Stomach smooth muscle (tissue), 2 donors: ENCODE measurements at regions not wholly inside any gene's neighbourhood (a gene's known extent, or its start where the extent isn't known, plus 50 kb on each side); places are given as distances from the start of the nearest gene placed in this dataset.

Source experiments
- H3K27ac ChIP-seq: one replicate; pipeline ENCODE4 v1.7.0; 2013; ENCODE audit warnings: mild to moderate bottlenecking, low read length, inconsistent platforms
- H3K27me3 ChIP-seq, 2 donors: one replicate each; pipeline ENCODE4 v1.7.0; 2013; ENCODE audit warnings: low read length in 2 of 2; ENCODE audit not compliant: insufficient read depth in 2 of 2, control insufficient read depth in 1 of 2
- H3K36me3 ChIP-seq, 2 donors: one replicate each; pipeline ENCODE4 v1.7.0; 2013; ENCODE audit warnings: low read length in 2 of 2; ENCODE audit not compliant: control insufficient read depth in 2 of 2, insufficient read depth in 2 of 2
- H3K4me1 ChIP-seq: one replicate; pipeline ENCODE4 v1.7.0; 2013; ENCODE audit warnings: low read length; ENCODE audit not compliant: control insufficient read depth, insufficient read depth
- H3K4me3 ChIP-seq, 2 donors: one replicate each; pipeline ENCODE4 v1.7.0; 2013; ENCODE audit warnings: low read length in 2 of 2
- H3K9ac ChIP-seq, 2 donors: one replicate each; pipeline ENCODE4 v1.7.0; 2013; ENCODE audit warnings: low read length in 2 of 2, mild to moderate bottlenecking in 1 of 2
- H3K9me3 ChIP-seq, 2 donors: one replicate each; pipeline ENCODE4 v1.7.0; 2013; ENCODE audit warnings: low read length in 2 of 2; ENCODE audit not compliant: control insufficient read depth in 2 of 2
- donor health status: healthy.
- donor health status: Pancreatic carcinoma.

DNA sequence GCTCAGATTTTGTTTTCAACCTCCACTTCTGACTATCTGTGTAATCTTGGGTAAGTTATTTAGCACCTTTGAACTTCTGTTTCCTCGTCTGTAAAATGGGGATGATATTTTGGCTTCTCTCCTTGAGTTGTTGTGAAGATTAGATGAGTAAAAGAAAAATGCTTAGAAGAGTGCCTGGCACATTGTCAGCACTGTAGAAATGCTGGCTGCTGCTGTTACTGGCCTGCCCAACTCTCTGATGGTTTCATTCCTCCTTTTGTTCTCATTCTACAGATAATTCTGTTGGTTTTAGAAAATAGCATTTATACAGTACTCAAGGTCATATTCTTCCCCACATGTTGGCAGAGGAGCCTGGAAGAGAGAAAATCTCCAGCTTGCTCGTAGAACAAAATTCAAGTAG lies 547.2 kb upstream of the JAG1 start:
- H3K27ac ChIP-seq, result no peak overlapping the region
- no peak overlapping the region for H3K4me3 ChIP-seq
- no peaks in the 10 kb centered on the region for H3K36me3 ChIP-seq
- H3K9ac ChIP-seq, result no peak overlapping the region
- no peaks in the 10 kb centered on the region for H3K9me3 ChIP-seq
- peaks cover 2% of the 10 kb centered on the region for H3K4me1 ChIP-seq
- no peaks in the 10 kb centered on the region for H3K27me3 ChIP-seq

DNA sequence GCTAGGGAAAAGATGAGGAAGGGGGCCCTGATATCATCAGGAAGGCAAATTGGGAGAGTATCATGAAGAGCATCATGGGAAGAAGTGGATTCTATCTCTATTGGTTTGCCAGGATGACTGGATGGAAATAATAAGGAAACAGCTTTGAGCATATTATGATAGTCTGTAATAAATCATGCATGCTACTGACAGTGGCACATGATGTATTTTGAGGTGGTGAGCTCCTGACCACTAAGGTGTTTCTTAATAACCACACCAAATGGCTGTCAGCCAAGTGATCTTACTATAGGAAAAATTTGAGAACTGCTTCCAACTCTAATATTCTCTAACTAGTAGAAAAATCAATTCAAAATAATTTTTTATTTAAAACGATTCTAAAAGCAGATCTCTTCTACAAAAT lies 548.4 kb upstream of the JAG1 start:
- Histone ChIP-seq H3K9ac (no peak overlapping the region), H3K4me3 (no peak overlapping the region), H3K27me3 (no peaks in the 10 kb centered on the region), H3K9me3 (no peaks in the 10 kb centered on the region), H3K27ac (no peak overlapping the region), H3K36me3 (no peaks in the 10 kb centered on the region), H3K4me1 (no peaks in the 10 kb centered on the region)

DNA sequence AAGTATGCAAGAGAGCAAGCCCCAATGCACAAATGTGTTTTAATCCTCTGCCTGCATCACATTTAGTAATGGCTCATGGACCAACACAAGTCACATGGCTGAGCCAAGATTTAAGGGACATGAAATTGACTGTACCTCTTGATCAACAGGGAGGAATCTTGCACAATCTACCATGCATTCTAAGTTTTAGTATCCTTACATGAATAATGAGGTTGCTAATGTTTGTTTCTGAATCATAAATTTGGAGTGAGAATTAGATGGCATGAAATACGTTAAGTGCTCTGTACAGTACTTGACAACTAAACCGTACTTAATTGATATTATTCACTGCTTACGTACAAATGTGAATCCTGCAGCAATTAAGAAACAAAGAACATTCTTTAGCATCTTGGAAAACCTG lies 553.8 kb upstream of the JAG1 start:
- no peak overlapping the region for H3K27ac ChIP-seq
- H3K4me1 ChIP-seq, result peaks cover 5% of the 10 kb centered on the region
- H3K27me3 ChIP-seq, result no peaks in the 10 kb centered on the region
- H3K9ac ChIP-seq, result no peak overlapping the region
- H3K36me3 ChIP-seq, result no peaks in the 10 kb centered on the region
- H3K4me3 ChIP-seq, result no peak overlapping the region
- H3K9me3 ChIP-seq, result no peaks in the 10 kb centered on the region

GRCh38 chr20:11229772-11230171 lies 556.0 kb upstream of the JAG1 start:
- no peaks in the 10 kb centered on the region for H3K36me3 ChIP-seq
- no peak overlapping the region for H3K4me3 ChIP-seq
- H3K9ac ChIP-seq, result no peak overlapping the region
- peaks cover 5% of the 10 kb centered on the region for H3K4me1 ChIP-seq
- no peaks in the 10 kb centered on the region for H3K9me3 ChIP-seq
- no peaks in the 10 kb centered on the region for H3K27me3 ChIP-seq
- H3K27ac ChIP-seq, result no peak overlapping the region

DNA sequence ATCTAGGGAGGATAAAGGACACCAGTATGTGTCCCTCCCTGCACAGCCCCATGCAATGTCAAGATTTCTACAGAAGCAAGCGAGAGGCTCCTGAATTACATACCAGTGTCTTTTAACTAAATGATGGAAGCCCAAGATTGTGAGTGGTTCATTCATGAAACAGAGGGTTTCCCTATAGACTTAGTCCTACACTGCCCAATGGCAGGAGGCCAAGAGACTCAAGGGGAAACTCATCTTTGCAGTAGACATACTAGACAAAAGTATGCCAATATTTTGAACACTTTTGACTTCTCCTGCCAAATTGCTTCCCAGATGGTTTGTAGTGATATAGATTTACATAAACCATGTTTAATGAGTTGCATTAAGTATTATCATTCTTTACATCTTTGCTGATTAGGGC lies 557.2 kb upstream of the JAG1 start:
- no peak overlapping the region for H3K27ac ChIP-seq
- no peaks in the 10 kb centered on the region for H3K27me3 ChIP-seq
- no peaks in the 10 kb centered on the region for H3K36me3 ChIP-seq
- H3K9ac ChIP-seq, result no peak overlapping the region
- H3K9me3 ChIP-seq, result no peaks in the 10 kb centered on the region
- no peak overlapping the region for H3K4me3 ChIP-seq
- H3K4me1 ChIP-seq, result peaks cover 5% of the 10 kb centered on the region

- Histone ChIP-seq H3K4me1 (peaks cover 5% of the 10 kb centered on the region), H3K9ac (no peak overlapping the region), H3K9me3 (no peaks in the 10 kb centered on the region), H3K36me3 (no peaks in the 10 kb centered on the region), H3K27ac (no peak overlapping the region), H3K4me3 (no peak overlapping the region), H3K27me3 (no peaks in the 10 kb centered on the region)
These were observed 558.2 kb upstream of the JAG1 start for GRCh38 chr20:11231742-11232648.

- Histone ChIP-seq H3K9ac (no peak overlapping the region), H3K27ac (no peak overlapping the region), H3K4me3 (no peak overlapping the region), H3K36me3 (no peaks in the 10 kb centered on the region), H3K9me3 (no peaks in the 10 kb centered on the region), H3K4me1 (peaks cover 5% of the 10 kb centered on the region), H3K27me3 (no peaks in the 10 kb centered on the region)
These were observed 559.1 kb upstream of the JAG1 start for GRCh38 chr20:11232896-11233295.

- Histone ChIP-seq H3K9ac (no peak overlapping the region), H3K4me1 (peaks cover 5% of the 10 kb centered on the region), H3K4me3 (no peak overlapping the region), H3K36me3 (no peaks in the 10 kb centered on the region), H3K9me3 (no peaks in the 10 kb centered on the region), H3K27ac (no peak overlapping the region), H3K27me3 (no peaks in the 10 kb centered on the region)
These were observed 560.4 kb upstream of the JAG1 start for GRCh38 chr20:11234181-11234580.

- Histone ChIP-seq H3K4me3 (no peak overlapping the region), H3K36me3 (no peaks in the 10 kb centered on the region), H3K27ac (no peak overlapping the region)
These were observed 560.8 kb upstream of the JAG1 start for GRCh38 chr20:11234608-11235007.

DNA sequence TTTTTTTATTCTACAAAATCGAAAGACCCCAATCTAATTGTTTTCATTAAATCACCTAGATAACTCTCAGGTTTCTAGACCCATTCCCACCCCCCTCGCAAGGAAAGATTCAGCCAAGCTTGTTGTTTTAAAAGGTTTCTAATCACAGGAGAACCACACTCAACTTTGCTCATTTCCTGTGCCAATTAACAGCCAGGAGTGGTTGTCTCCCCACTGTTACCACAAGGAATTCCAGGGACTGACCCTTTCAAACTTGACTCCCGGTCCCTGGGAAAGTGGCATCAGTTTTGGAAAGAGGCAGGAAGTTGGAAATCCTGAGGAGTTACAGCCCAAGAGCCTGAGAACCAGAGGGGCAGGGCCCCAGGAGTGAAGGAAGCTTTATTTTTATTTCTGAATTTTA lies 561.3 kb upstream of the JAG1 start:
- no peaks in the 10 kb centered on the region for H3K4me1 ChIP-seq
- no peaks in the 10 kb centered on the region for H3K27me3 ChIP-seq
- no peak overlapping the region for H3K9ac ChIP-seq
- no peaks in the 10 kb centered on the region for H3K9me3 ChIP-seq
- H3K4me3 ChIP-seq, result no peak overlapping the region
- H3K36me3 ChIP-seq, result no peaks in the 10 kb centered on the region
- H3K27ac ChIP-seq, result no peak overlapping the region

More at GRCh38 chr20:11234608-11235007, 560.8 kb upstream of the JAG1 start:
- Histone ChIP-seq H3K9me3 (no peaks in the 10 kb centered on the region), H3K9ac (no peak overlapping the region), H3K4me1 (peaks cover 4% of the 10 kb centered on the region), H3K27me3 (no peaks in the 10 kb centered on the region)

- Histone ChIP-seq H3K4me3 (no peak overlapping the region), H3K4me1 (no peaks in the 10 kb centered on the region)
These were observed 568.5 kb upstream of the JAG1 start for GRCh38 chr20:11242320-11242719.

More at GRCh38 chr20:11242320-11242719, 568.5 kb upstream of the JAG1 start:
- Histone ChIP-seq H3K9ac (no peak overlapping the region), H3K9me3 (no peaks in the 10 kb centered on the region), H3K36me3 (no peaks in the 10 kb centered on the region), H3K27me3 (no peaks in the 10 kb centered on the region), H3K27ac (no peak overlapping the region)
